SK-N-SH (cell line): ENCODE measurements at regions not wholly inside any gene's neighbourhood (a gene's known extent, or its start where the extent isn't known, plus 50 kb on each side); places are given as distances from the start of the nearest gene placed in this dataset.

Experiments used
- CTCF ChIA-PET: fragments of 300-600, 350-600 bp; formaldehyde crosslinking; extraction: SDS; loops from one replicate; lab custom pipeline; 2021; lab: Yijun Ruan, JAX
- POLR2A ChIA-PET: fragments of 350-600 bp; sonication (Branson Sonifier 250); formaldehyde crosslinking; extraction: SDS; loops from one replicate; lab custom pipeline; 2020; ENCODE audit warnings: antibody characterized with exemption, inconsistent platforms; lab: Yijun Ruan, JAX
- DNase-seq: peaks from one replicate; pipeline ENCODE4 v3.0.0; 2012
- H2AFZ ChIP-seq: fragments of 200-600 bp; sonication (generic); 2 replicates; pipeline ENCODE4 v1.8.1; 2016; ENCODE audit warnings: antibody characterized with exemption, mild to moderate bottlenecking, low read depth
- H3F3A ChIP-seq: fragments of 200-600 bp; sonication (generic); replicated peaks from 2 replicates; pipeline ENCODE3; 2016; ENCODE audit warnings: antibody characterized with exemption, mild to moderate bottlenecking; ENCODE audit not compliant: insufficient read depth
- H3K27ac ChIP-seq, 2 experiments: fragments of 200-500 bp in 1 of 2; fragments of 200-600 bp in 1 of 2; sonication (Bioruptor generic) in 1 of 2; sonication (generic), shearing (Covaris generic) in 1 of 2; 2 replicates each; pipeline versions ENCODE4 v1.5.1 to v1.6.1; 2014 to 2016; ENCODE audit warnings: low read depth in 2 of 2, inconsistent platforms in 1 of 2, low read length in 1 of 2, mild to moderate bottlenecking in 1 of 2, mixed read lengths in 1 of 2
- H3K27me3 ChIP-seq: fragments of 200-600 bp; sonication (generic), shearing (Covaris generic); 2 replicates; pipeline ENCODE4 v1.6.1; 2016; ENCODE audit warnings: mixed run types; ENCODE audit not compliant: insufficient read depth
- H3K36me3 ChIP-seq, 2 experiments: fragments of 200-500 bp in 1 of 2; fragments of 200-600 bp in 1 of 2; sonication (Bioruptor generic) in 1 of 2; sonication (generic) in 1 of 2; replicated peaks in 1 of 2; 2 replicates each; pipeline versions ENCODE3 to v1.5.1; 2014 to 2016; ENCODE audit warnings: low read length in 1 of 2, mild to moderate bottlenecking in 1 of 2; ENCODE audit not compliant: insufficient read depth in 2 of 2, control insufficient read depth in 1 of 2
- H3K4me1 ChIP-seq, 2 experiments: fragments of 200-500 bp in 1 of 2; fragments of 200-600 bp in 1 of 2; sonication (Bioruptor generic) in 1 of 2; sonication (generic), shearing (Covaris generic) in 1 of 2; 2 replicates each; pipeline versions ENCODE4 v1.5.1 to v1.6.1; 2014 to 2016; ENCODE audit warnings: low read depth in 1 of 2, low read length in 1 of 2, mixed run types in 1 of 2; ENCODE audit not compliant: insufficient read depth in 2 of 2, control insufficient read depth in 1 of 2
- H3K4me2 ChIP-seq: fragments of 200-600 bp; sonication (generic), shearing (Covaris generic); 2 replicates; pipeline ENCODE4 v1.6.1; 2017; ENCODE audit warnings: mixed run types
- H3K4me3 ChIP-seq, 2 experiments: fragments of 200-500 bp in 1 of 2; fragments of 200-600 bp in 1 of 2; sonication (Bioruptor generic) in 1 of 2; sonication (generic), shearing (Covaris generic) in 1 of 2; 2 replicates each; pipeline versions ENCODE4 v1.5.1 to v1.8.1; 2014 to 2016; ENCODE audit warnings: low read depth in 2 of 2, inconsistent platforms in 1 of 2, low read length in 1 of 2, mild to moderate bottlenecking in 1 of 2, mixed read lengths in 1 of 2, moderate library complexity in 1 of 2
- H3K79me2 ChIP-seq: fragments of 200-600 bp; sonication (generic); 2 replicates; pipeline ENCODE4 v1.8.1; 2017; ENCODE audit warnings: mild to moderate bottlenecking; ENCODE audit not compliant: insufficient read depth
- H3K9ac ChIP-seq: fragments of 200-600 bp; sonication (generic); 2 replicates; pipeline ENCODE4 v1.6.1; 2017; ENCODE audit warnings: mixed run types
- H3K9me2 ChIP-seq: fragments of 200-600 bp; sonication (generic); 2 replicates; pipeline ENCODE4 v1.6.1; 2017; ENCODE audit warnings: mixed run types
- H3K9me3 ChIP-seq: fragments of 200-600 bp; sonication (generic); 2 replicates; pipeline ENCODE4 v1.6.1; 2017; ENCODE audit warnings: mixed run types, mild to moderate bottlenecking, moderate library complexity
- H4K20me1 ChIP-seq: fragments of 200-600 bp; sonication (generic); 2 replicates; pipeline ENCODE4 v1.6.1; 2017; ENCODE audit warnings: mild to moderate bottlenecking, mixed run types; ENCODE audit not compliant: insufficient read depth
- CHD2 ChIP-seq: fragments of 150-350 bp; IDR thresholded peaks from 2 replicates; pipeline ENCODE4 v1.6.1; 2018; ENCODE audit warnings: low read length; ENCODE audit not compliant: partially characterized antibody
- CTCF ChIP-seq: fragments of 200-600 bp; sonication (generic); IDR thresholded peaks from 2 replicates; pipeline ENCODE4 v1.6.1; 2017; ENCODE audit warnings: antibody characterized with exemption, mild to moderate bottlenecking, moderate library complexity
- FOSL2 ChIP-seq: IDR thresholded peaks from 2 replicates; pipeline ENCODE4 v1.4.0; 2012; ENCODE audit warnings: low read depth, mild to moderate bottlenecking, moderate library complexity, borderline replicate concordance
- GABPA ChIP-seq: IDR thresholded peaks from 2 replicates; pipeline ENCODE4 v1.4.0; 2012; ENCODE audit warnings: low read depth, mild to moderate bottlenecking
- IRF3 ChIP-seq: fragments of 150-350 bp; IDR thresholded peaks from 2 replicates; pipeline ENCODE4 v1.6.1; 2016; ENCODE audit warnings: mild to moderate bottlenecking, low read depth, low read length
- JUND ChIP-seq: IDR thresholded peaks from 2 replicates; pipeline ENCODE4 v1.4.0; 2012
- MEF2A ChIP-seq: IDR thresholded peaks from 2 replicates; pipeline ENCODE4 v1.4.0; 2012; ENCODE audit warnings: low read depth, borderline replicate concordance
- NFIC ChIP-seq: IDR thresholded peaks from 2 replicates; pipeline ENCODE4 v1.4.0; 2012; ENCODE audit warnings: borderline replicate concordance
- NRF1 ChIP-seq: IDR thresholded peaks from 2 replicates; pipeline ENCODE4 v1.6.1; 2012; ENCODE audit warnings: low read depth, mild to moderate bottlenecking, low read length
- PBX3 ChIP-seq: IDR thresholded peaks from 2 replicates; pipeline ENCODE4; 2012
- POLR2AphosphoS5 ChIP-seq: IDR thresholded peaks from 2 replicates; pipeline ENCODE4 v1.6.1; 2012; ENCODE audit warnings: low read depth, low read length
- RCOR1 ChIP-seq: fragments of 150-350 bp; IDR thresholded peaks from 2 replicates; pipeline ENCODE4 v1.6.1; 2017; ENCODE audit warnings: antibody characterized with exemption, low read length
- RFX5 ChIP-seq: IDR thresholded peaks from 2 replicates; pipeline ENCODE4 v1.6.1; 2012; ENCODE audit warnings: mild to moderate bottlenecking, improper control_type of control experiment, low read length
- TAF1 ChIP-seq: IDR thresholded peaks from 2 replicates; pipeline ENCODE4 v1.6.1; 2012; ENCODE audit warnings: low read depth, mild to moderate bottlenecking, low read length, moderate library complexity, borderline replicate concordance
- YY1 ChIP-seq: IDR thresholded peaks from 2 replicates; pipeline ENCODE4 v1.4.0; 2012; ENCODE audit warnings: low read depth, mild to moderate bottlenecking
- WGBS: methylation state at CpG from one replicate; pipeline ENCODE4 v1.1.6; 2017; ENCODE audit warnings: low lambda C conversion rate; 5-methylcytosine and 5-hydroxymethylcytosine counted together

GRCh38 chr6:165726965-165727381, 63.9 kb upstream of the PDE10A start:
- H3K79me2 ChIP-seq: no peaks in the 10 kb centered on the region
- H3K9me2 ChIP-seq: no peaks in the 10 kb centered on the region
- H3F3A ChIP-seq: no peaks in the 10 kb centered on the region
- H3K36me3 ChIP-seq: no peaks in the 10 kb centered on the region
- H3K4me2 ChIP-seq: no peak overlapping the region
- no peak for DNase-seq
- WGBS: 80% methylated on average over 15 of the region's 23 CpGs
- no peaks in the 10 kb centered on the region; a peak in 1 of 4 replicates for H3K4me1 ChIP-seq
- H3K27ac ChIP-seq: no peak overlapping the region
- H3K9me3 ChIP-seq: no peaks in the 10 kb centered on the region
- H2AFZ ChIP-seq: no peak overlapping the region
- ChIA-PET CTCF (interaction anchor here (1.9 to 3.6 kb wide), 2 partner anchors 124 to 287 kb away, joined by 5 to 27 read pairs; no protein-coding TSS in a partner anchor), POLR2A (no interaction called here)
- TF ChIP-seq CHD2 (no peak), POLR2AphosphoS5 (no peak), PBX3 (no peak), NFIC (no peak), MEF2A (no peak), CTCF (no peak), NRF1 (no peak), IRF3 (no peak), JUND (no peak)
- H3K4me3 ChIP-seq: no peak overlapping the region
- H3K9ac ChIP-seq: no peak overlapping the region
- H4K20me1 ChIP-seq: no peaks in the 10 kb centered on the region
- no peaks in the 10 kb centered on the region for H3K27me3 ChIP-seq

- TF ChIP-seq RCOR1 (no peak), JUND (no peak), TAF1 (no peak), FOSL2 (no peak), RFX5 (no peak), YY1 (no peak), GABPA (no peak)
- POLR2A ChIA-PET: no interaction called here
- WGBS: 71% methylated on average over 11 of the region's 25 CpGs
- Histone ChIP-seq H3K4me1 (no peaks in the 10 kb centered on the region; a peak in 1 of 4 replicates), H3K9me2 (no peaks in the 10 kb centered on the region), H3K4me3 (no peak overlapping the region), H3F3A (no peaks in the 10 kb centered on the region), H3K9ac (no peak overlapping the region), H3K9me3 (no peaks in the 10 kb centered on the region), H3K79me2 (no peaks in the 10 kb centered on the region), H3K36me3 (no peaks in the 10 kb centered on the region), H3K27me3 (no peaks in the 10 kb centered on the region), H2AFZ (no peak overlapping the region), H3K27ac (no peak overlapping the region), H4K20me1 (no peaks in the 10 kb centered on the region), H3K4me2 (no peak overlapping the region)
- CTCF ChIA-PET: interaction anchor here (1.0 to 3.6 kb wide), 4 partner anchors 116 to 286 kb away, joined by 3 to 27 read pairs (median 4); no protein-coding TSS in a partner anchor
- no peak for DNase-seq
Observed at GRCh38 chr6:165726290-165726875, 63.3 kb upstream of the PDE10A start.
